ENCODE measurements at regions not wholly inside any gene's neighbourhood (a gene's known extent, or its start where the extent isn't known, plus 50 kb on each side); places are given as distances from the start of the nearest gene placed in this dataset.
"Not testable (repeated sequence)": the region's sequence is repeated elsewhere in the genome, so short reads cannot be mapped to it uniquely, and the experiment has no call there.

GRCh38 chr6:159633196-159633595, 59.8 kb downstream of the SOD2 start:
- no peak for TF ChIP-seq EP300 (IDR thresholded peaks at IDR 0.05)
- no peak for TF ChIP-seq POLR2A (IDR thresholded peaks at IDR 0.05)
- TF ChIP-seq, protein P1, sequence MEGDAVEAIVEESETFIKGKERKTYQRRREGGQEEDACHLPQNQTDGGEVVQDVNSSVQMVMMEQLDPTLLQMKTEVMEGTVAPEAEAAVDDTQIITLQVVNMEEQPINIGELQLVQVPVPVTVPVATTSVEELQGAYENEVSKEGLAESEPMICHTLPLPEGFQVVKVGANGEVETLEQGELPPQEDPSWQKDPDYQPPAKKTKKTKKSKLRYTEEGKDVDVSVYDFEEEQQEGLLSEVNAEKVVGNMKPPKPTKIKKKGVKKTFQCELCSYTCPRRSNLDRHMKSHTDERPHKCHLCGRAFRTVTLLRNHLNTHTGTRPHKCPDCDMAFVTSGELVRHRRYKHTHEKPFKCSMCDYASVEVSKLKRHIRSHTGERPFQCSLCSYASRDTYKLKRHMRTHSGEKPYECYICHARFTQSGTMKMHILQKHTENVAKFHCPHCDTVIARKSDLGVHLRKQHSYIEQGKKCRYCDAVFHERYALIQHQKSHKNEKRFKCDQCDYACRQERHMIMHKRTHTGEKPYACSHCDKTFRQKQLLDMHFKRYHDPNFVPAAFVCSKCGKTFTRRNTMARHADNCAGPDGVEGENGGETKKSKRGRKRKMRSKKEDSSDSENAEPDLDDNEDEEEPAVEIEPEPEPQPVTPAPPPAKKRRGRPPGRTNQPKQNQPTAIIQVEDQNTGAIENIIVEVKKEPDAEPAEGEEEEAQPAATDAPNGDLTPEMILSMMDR (IDR thresholded peaks at IDR 0.05), result no peak
- Histone ChIP-seq H3K9me3 (no peaks in the 10 kb centered on the region), H3K36me3 (peaks cover 0 to 12% (median 0%) of the 10 kb centered on the region in 3 donors), H3K27ac (no peak overlapping the region), H3K4me3 (no peak overlapping the region), H3K4me1 (no peaks in the 10 kb centered on the region), H3K27me3 (no peaks in the 10 kb centered on the region)
- 78 to 81% methylated on average over 5 of the region's 5 CpGs for WGBS, 2 donors
- DNase-seq (ENCODE audit: low spot score in 2 of 2), result no peak

- TF ChIP-seq EP300 (IDR thresholded peaks at IDR 0.05), result no peak
- TF ChIP-seq, protein P1 (IDR thresholded peaks at IDR 0.05), result no peak
- TF ChIP-seq POLR2A (IDR thresholded peaks at IDR 0.05), result no peak
- DNase-seq (ENCODE audit: low spot score in 2 of 2), result no peak
Observed at GRCh38 chr6:159631886-159632285, 61.2 kb downstream of the SOD2 start.

GRCh38 chr6:159627939-159628338, 65.1 kb downstream of the SOD2 start:
- TF ChIP-seq EP300 (IDR thresholded peaks at IDR 0.05) (no peak), POLR2A (IDR thresholded peaks at IDR 0.05) (no peak)
- TF ChIP-seq, protein P1 (IDR thresholded peaks at IDR 0.05), result no peak
- WGBS, 2 donors, result 78 to 86% methylated on average over 2 of the region's 2 CpGs
- no peaks in the 10 kb centered on the region for H3K9me3 ChIP-seq

More at GRCh38 chr6:159631886-159632285, 61.2 kb downstream of the SOD2 start:
- WGBS, 2 donors, result 94% methylated on average over 5 of the region's 5 CpGs
- Histone ChIP-seq H3K36me3 (peaks cover 0 to 12% (median 0%) of the 10 kb centered on the region in 3 donors), H3K9me3 (no peaks in the 10 kb centered on the region), H3K27me3 (no peaks in the 10 kb centered on the region), H3K4me3 (no peak overlapping the region), H3K4me1 (no peaks in the 10 kb centered on the region), H3K27ac (no peak overlapping the region)

GRCh38 chr6:159626506-159626905, 66.5 kb downstream of the SOD2 start:
- H3K27ac ChIP-seq; H3K4me3 ChIP-seq; H3K9me3 ChIP-seq; H3K4me1 ChIP-seq; H3K36me3 ChIP-seq; H3K27me3 ChIP-seq; DNase-seq (ENCODE audit: low spot score in 2 of 2): not testable (repeated sequence)
- 92 to 97% methylated on average over 5 of the region's 5 CpGs for WGBS, 2 donors

More at GRCh38 chr6:159627939-159628338, 65.1 kb downstream of the SOD2 start:
- Histone ChIP-seq H3K36me3 (peaks cover 0 to 12% (median 0%) of the 10 kb centered on the region in 3 donors), H3K4me3 (no peak overlapping the region), H3K27me3 (no peaks in the 10 kb centered on the region), H3K27ac (no peak overlapping the region), H3K4me1 (no peaks in the 10 kb centered on the region)
- no peak for DNase-seq (ENCODE audit: low spot score in 2 of 2)

- DNase-seq (ENCODE audit: low spot score in 2 of 2), result no peak
- Histone ChIP-seq H3K27me3 (no peaks in the 10 kb centered on the region), H3K9me3 (peaks cover 0 to 8% (median under 1%) of the 10 kb centered on the region in 4 donors), H3K4me3 (no peak overlapping the region), H3K36me3 (no peaks in the 10 kb centered on the region), H3K4me1 (no peaks in the 10 kb centered on the region), H3K27ac (no peak overlapping the region)
- WGBS, 2 donors, result 92 to 95% methylated on average over 5 of the region's 5 CpGs
- TF ChIP-seq POLR2A (IDR thresholded peaks at IDR 0.05), result no peak
- no peak for TF ChIP-seq EP300 (IDR thresholded peaks at IDR 0.05)
- TF ChIP-seq, protein P1 (IDR thresholded peaks at IDR 0.05), result no peak
Observed at GRCh38 chr6:159623156-159623555, 69.9 kb downstream of the SOD2 start.

GRCh38 chr6:159620947-159621346, 72.1 kb downstream of the SOD2 start:
- Histone ChIP-seq H3K27ac (no peak overlapping the region), H3K9me3 (peaks cover 0 to 25% (median 6%) of the 10 kb centered on the region in 4 donors), H3K4me1 (no peaks in the 10 kb centered on the region), H3K4me3 (no peak overlapping the region), H3K27me3 (no peaks in the 10 kb centered on the region), H3K36me3 (peaks cover 0 to 8% (median 0%) of the 10 kb centered on the region in 3 donors)
- DNase-seq (ENCODE audit: low spot score in 2 of 2), result no peak
- WGBS, 2 donors, result 40 to 53% methylated on average over 1 of the region's 1 CpG
- no peak for TF ChIP-seq POLR2A (IDR thresholded peaks at IDR 0.05)
- TF ChIP-seq, protein P1 (IDR thresholded peaks at IDR 0.05), result no peak
- TF ChIP-seq EP300 (IDR thresholded peaks at IDR 0.05), result no peak

Data from tibial nerve (tissue), 4 donors.